Lower lobe of right lung (tissue), 2 donors: ENCODE measurements at regions not wholly inside any gene's neighbourhood (a gene's known extent, or its start where the extent isn't known, plus 50 kb on each side); places are given as distances from the start of the nearest gene placed in this dataset.
"Not testable (repeated sequence)": the region's sequence is repeated elsewhere in the genome, so short reads cannot be mapped to it uniquely, and the experiment has no call there.

Experiments
- ATAC-seq, 2 donors: fragments of 200-7000 bp; cut with Tn5 transposase; one replicate each; pipeline ENCODE4 v1.9.1; 2020 to 2022; ENCODE audit warnings: mild to moderate bottlenecking in 2 of 2, moderate library complexity in 2 of 2
- DNase-seq: peaks from one replicate; pipeline ENCODE4 v3.0.0-alpha.2; 2020
- H3K27ac ChIP-seq: fragments of 200-600 bp; one replicate; pipeline ENCODE4 v1.8.0; 2022
- H3K27me3 ChIP-seq: fragments of 200-600 bp; one replicate; pipeline ENCODE4 v1.8.0; 2022; ENCODE audit warnings: low read depth
- H3K36me3 ChIP-seq: fragments of 200-600 bp; one replicate; pipeline ENCODE4 v1.8.0; 2022; ENCODE audit warnings: mild to moderate bottlenecking
- H3K4me1 ChIP-seq: fragments of 200-600 bp; one replicate; pipeline ENCODE4 v1.8.0; 2022
- H3K4me3 ChIP-seq: fragments of 200-600 bp; one replicate; pipeline ENCODE4 v1.8.0; 2022; ENCODE audit warnings: mild to moderate bottlenecking
- H3K9me3 ChIP-seq: fragments of 200-600 bp; one replicate; pipeline ENCODE4 v1.8.0; 2022
- intact Hi-C: fragments of 100-400 bp; cut with DNase I; formaldehyde crosslinking; loops from one replicate; pipeline ENCODE4 v1.11.0; 2022
- TF ChIP-seq, protein P1 (sequence below): fragments of 200-600 bp; IDR thresholded peaks from one replicate; pipeline ENCODE4 v1.8.0; 2022; ENCODE audit warnings: antibody characterized with exemption, mild to moderate bottlenecking
- donor health status: DM: no; HTN: yes; CAD: no; lungs with severe emphysema.

DNA sequence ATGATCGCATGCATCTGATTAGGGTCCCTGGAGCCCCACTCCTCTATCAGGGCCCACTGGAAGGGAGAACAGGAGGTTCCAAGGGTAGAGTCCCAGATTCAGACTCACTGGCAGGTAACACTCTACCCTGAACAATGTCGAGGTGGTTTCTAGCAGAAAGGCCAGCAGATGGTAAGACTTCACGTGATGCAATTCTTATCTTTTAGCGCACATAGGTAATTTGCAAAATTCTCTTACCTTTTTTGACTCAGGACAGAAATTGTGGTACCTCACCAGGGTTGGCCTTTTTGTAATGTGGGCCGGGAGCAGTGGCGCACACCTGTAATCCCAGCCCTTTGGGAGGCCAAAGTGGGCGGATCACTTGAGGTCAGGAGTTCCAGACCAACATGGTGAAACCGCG, 228.1 kb upstream of the JARID2 start:
- no peaks in the 10 kb centered on the region for H3K36me3 ChIP-seq
- no peaks in the 10 kb centered on the region for H3K27me3 ChIP-seq
- H3K9me3 ChIP-seq: no peaks in the 10 kb centered on the region
- no peak for ATAC-seq
- TF ChIP-seq, protein P1, sequence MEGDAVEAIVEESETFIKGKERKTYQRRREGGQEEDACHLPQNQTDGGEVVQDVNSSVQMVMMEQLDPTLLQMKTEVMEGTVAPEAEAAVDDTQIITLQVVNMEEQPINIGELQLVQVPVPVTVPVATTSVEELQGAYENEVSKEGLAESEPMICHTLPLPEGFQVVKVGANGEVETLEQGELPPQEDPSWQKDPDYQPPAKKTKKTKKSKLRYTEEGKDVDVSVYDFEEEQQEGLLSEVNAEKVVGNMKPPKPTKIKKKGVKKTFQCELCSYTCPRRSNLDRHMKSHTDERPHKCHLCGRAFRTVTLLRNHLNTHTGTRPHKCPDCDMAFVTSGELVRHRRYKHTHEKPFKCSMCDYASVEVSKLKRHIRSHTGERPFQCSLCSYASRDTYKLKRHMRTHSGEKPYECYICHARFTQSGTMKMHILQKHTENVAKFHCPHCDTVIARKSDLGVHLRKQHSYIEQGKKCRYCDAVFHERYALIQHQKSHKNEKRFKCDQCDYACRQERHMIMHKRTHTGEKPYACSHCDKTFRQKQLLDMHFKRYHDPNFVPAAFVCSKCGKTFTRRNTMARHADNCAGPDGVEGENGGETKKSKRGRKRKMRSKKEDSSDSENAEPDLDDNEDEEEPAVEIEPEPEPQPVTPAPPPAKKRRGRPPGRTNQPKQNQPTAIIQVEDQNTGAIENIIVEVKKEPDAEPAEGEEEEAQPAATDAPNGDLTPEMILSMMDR: no peak
- peak overlapping the region; percentile 18 for H3K4me3 ChIP-seq
- intact Hi-C loops: no loop called here
- no peak for DNase-seq
- H3K27ac ChIP-seq: no peak overlapping the region
- H3K4me1 ChIP-seq: peaks cover 6% of the 10 kb centered on the region

GRCh38 chr6:15020119-15020770, 225.6 kb upstream of the JARID2 start:
- peaks cover 6% of the 10 kb centered on the region for H3K4me1 ChIP-seq
- H3K27ac ChIP-seq: no peak overlapping the region
- no peak overlapping the region for H3K4me3 ChIP-seq
- no peaks in the 10 kb centered on the region for H3K27me3 ChIP-seq
- TF ChIP-seq, protein P1: no peak
- H3K9me3 ChIP-seq: no peaks in the 10 kb centered on the region
- H3K36me3 ChIP-seq: no peaks in the 10 kb centered on the region
- ATAC-seq: no peak
- DNase-seq: no peak
- intact Hi-C loops: no loop called here

GRCh38 chr6:15021074-15021473, 224.8 kb upstream of the JARID2 start:
- Histone ChIP-seq H3K27me3 (no peaks in the 10 kb centered on the region), H3K9me3 (no peaks in the 10 kb centered on the region), H3K27ac (no peak overlapping the region), H3K4me1 (peaks cover 6% of the 10 kb centered on the region), H3K36me3 (no peaks in the 10 kb centered on the region), H3K4me3 (no peak overlapping the region)
- TF ChIP-seq, protein P1: no peak
- ATAC-seq (no peak), DNase-seq (no peak)
- intact Hi-C loops: no loop called here

GRCh38 chr6:15023018-15023417, 222.9 kb upstream of the JARID2 start:
- H3K4me1 ChIP-seq, DNase-seq: not testable (repeated sequence)

DNA sequence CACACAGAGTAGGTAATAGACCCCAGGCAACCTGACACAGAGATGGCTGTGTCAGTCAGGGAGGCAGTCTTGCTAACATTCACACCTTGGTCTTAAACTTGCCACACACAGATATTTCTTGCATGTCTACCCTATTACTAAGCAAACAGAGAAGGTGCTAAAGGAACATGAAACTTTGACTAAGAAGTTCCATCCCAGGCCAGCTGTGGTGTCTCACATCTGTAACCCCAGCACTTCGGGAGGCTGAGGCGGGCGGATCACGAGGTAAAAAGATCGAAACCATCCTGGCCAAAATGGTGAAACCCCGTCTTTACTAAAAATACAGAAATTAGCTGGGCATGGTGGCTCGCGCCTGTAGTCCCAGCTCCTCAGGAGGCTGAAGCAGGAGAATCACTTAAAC, 222.4 kb upstream of the JARID2 start:
- intact Hi-C loops: no loop called here
- Histone ChIP-seq H3K27me3 (no peaks in the 10 kb centered on the region), H3K4me3 (no peak overlapping the region), H3K4me1 (peaks cover 6% of the 10 kb centered on the region), H3K9me3 (no peaks in the 10 kb centered on the region), H3K36me3 (no peaks in the 10 kb centered on the region), H3K27ac (no peak overlapping the region)
- no peak for ATAC-seq
- DNase-seq: no peak
- TF ChIP-seq, protein P1: no peak

More at GRCh38 chr6:15023018-15023417, 222.9 kb upstream of the JARID2 start:
- H3K4me3 ChIP-seq, H3K27ac ChIP-seq, H3K27me3 ChIP-seq, ATAC-seq, H3K9me3 ChIP-seq, H3K36me3 ChIP-seq, intact Hi-C loops: not testable (repeated sequence)

DNA sequence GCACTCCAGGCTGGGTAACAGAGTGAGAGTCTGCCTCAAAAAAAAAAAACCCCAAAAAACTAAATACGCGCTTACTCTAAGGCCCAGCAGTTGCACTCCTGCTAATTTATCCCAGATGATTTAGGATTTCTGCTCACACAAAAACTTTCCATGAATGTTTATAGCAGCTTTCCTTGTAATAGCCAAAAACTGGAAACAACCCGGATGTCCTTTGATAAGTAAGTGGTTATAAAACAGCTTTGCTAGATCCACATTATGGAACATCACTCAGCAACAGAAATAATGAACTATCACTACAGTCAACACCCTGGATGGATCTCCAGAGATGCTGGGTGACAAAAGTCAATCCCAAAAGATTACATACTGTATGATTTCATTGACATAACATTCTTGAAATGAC, 220.4 kb upstream of the JARID2 start:
- Histone ChIP-seq H3K4me1 (peaks cover 6% of the 10 kb centered on the region), H3K27ac (no peak overlapping the region), H3K36me3 (no peaks in the 10 kb centered on the region), H3K9me3 (no peaks in the 10 kb centered on the region), H3K4me3 (no peak overlapping the region), H3K27me3 (no peaks in the 10 kb centered on the region)
- intact Hi-C loops: no loop called here
- no peak for ATAC-seq
- no peak for DNase-seq
- TF ChIP-seq, protein P1: no peak
